Heart left ventricle (tissue), 16 donors: ENCODE measurements at regions not wholly inside any gene's neighbourhood (a gene's known extent, or its start where the extent isn't known, plus 50 kb on each side); places are given as distances from the start of the nearest gene placed in this dataset.
"Not testable (repeated sequence)": the region's sequence is repeated elsewhere in the genome, so short reads cannot be mapped to it uniquely, and the experiment has no call there.

Experiments
- ATAC-seq, 4 donors: fragments of 200-7000 bp; cut with Tn5 transposase; one replicate each; pipeline ENCODE4 v1.9.1; 2020 to 2022; ENCODE audit warnings: moderate library complexity in 4 of 4, mild to moderate bottlenecking in 3 of 4, moderate number of reproducible peaks in 1 of 4
- DNase-seq, 5 donors: peaks; one replicate each; pipeline ENCODE4 v3.0.0-alpha.2; 2020
- H3K27ac ChIP-seq, 12 donors: fragments of 200-600 bp; sonication (generic) in 4 of 12; one replicate each; pipeline versions ENCODE4 v1.5.0 to v1.8.0; 2016 to 2022; ENCODE audit warnings: mild to moderate bottlenecking in 2 of 12
- H3K27me3 ChIP-seq, 9 donors: fragments of 200-600 bp; sonication (generic) in 2 of 9; one replicate each; pipeline versions ENCODE4 v1.5.1 to v1.8.0; 2016 to 2022; ENCODE audit warnings: mild to moderate bottlenecking in 3 of 9
- H3K36me3 ChIP-seq, 9 donors: fragments of 200-600 bp; sonication (generic) in 2 of 9; one replicate each; pipeline versions ENCODE4 v1.5.0 to v1.8.0; 2018 to 2022; ENCODE audit warnings: mild to moderate bottlenecking in 2 of 9
- H3K4me1 ChIP-seq, 12 donors: fragments of 200-600 bp; sonication (generic) in 4 of 12; one replicate each; pipeline versions ENCODE4 v1.5.0 to v1.8.0; 2016 to 2022; ENCODE audit warnings: mild to moderate bottlenecking in 3 of 12
- H3K4me3 ChIP-seq, 12 donors: fragments of 200-600 bp; sonication (generic) in 4 of 12; one replicate each; pipeline versions ENCODE4 v1.5.0 to v1.8.0; 2017 to 2022; ENCODE audit warnings: mild to moderate bottlenecking in 9 of 12, moderate library complexity in 4 of 12
- H3K9me3 ChIP-seq, 12 donors: fragments of 200-600 bp; sonication (generic) in 4 of 12; one replicate each; pipeline versions ENCODE4 v1.5.0 to v1.8.0; 2016 to 2022; ENCODE audit warnings: mild to moderate bottlenecking in 1 of 12
- POLR2A ChIP-seq, 2 donors: fragments of 450-650 bp; IDR thresholded peaks; one replicate each; pipeline ENCODE4 v1.6.1; 2017; ENCODE audit warnings: antibody characterized with exemption in 2 of 2, mild to moderate bottlenecking in 2 of 2, moderate library complexity in 2 of 2
- WGBS, 4 donors: extraction: QIAGEN DNeasy Blood & Tissue Kit in 2 of 4; methylation state at CpG; one replicate each; pipeline versions ENCODE4 v1.1.5 to v1.1.7; 2013 to 2018; 5-methylcytosine and 5-hydroxymethylcytosine counted together
- intact Hi-C, 10 donors: fragments of 100-400 bp; cut with DNase I; formaldehyde crosslinking; loops; one replicate each; pipeline versions ENCODE4 v1.11.1 to v1.14.2; 2022
- TF ChIP-seq, protein P1 (sequence below), 12 donors: fragments of 200-600 bp; sonication (generic) in 4 of 12; IDR thresholded peaks; one replicate each; pipeline versions ENCODE4 v1.5.0 to v1.8.0; 2018 to 2022; ENCODE audit warnings: antibody characterized with exemption in 12 of 12, mild to moderate bottlenecking in 5 of 12
- donor health status: ischemic (EF 13 %, LVEDD 7.1; RV severe dilation, severe dysfunction).
- donor health status: healthy with polysubstance abuse.
- donor health status: DM: no; HTN: yes; CAD: no.
- donor health status: DM: no; HTN: no; CAD: no.
- donor health status: ischemic (EF 25% LVEDD 6.9; RV normal size, moderate dysfunction).
- donor health status: ischemic (EF 25% LVEDD 5.7; RV mildly dilated, moderate dysfunction).
- donor health status: healthy.
- donor health status: DM: yes; HTN: yes; CAD: no.
- donor health status: ischemic (EF 35%, LVEDD 5.7; RV mildly dilated, moderate dysfunction).
- donor health status: nonischemic (EF 11% LVEDD 7.7; RV severe dilation, severe dysfunction).
- donor health status: DM: yes; HTN: yes; CAD: no.
- donor health status: PGD.
- donor health status: ischemic (EF 29% LVEDD 5.4; RV normal size, mild dysfunction).
- donor health status: nonischemic (EF 23%, LVEDD 6.1; RV moderate dilation, normal function).

DNA sequence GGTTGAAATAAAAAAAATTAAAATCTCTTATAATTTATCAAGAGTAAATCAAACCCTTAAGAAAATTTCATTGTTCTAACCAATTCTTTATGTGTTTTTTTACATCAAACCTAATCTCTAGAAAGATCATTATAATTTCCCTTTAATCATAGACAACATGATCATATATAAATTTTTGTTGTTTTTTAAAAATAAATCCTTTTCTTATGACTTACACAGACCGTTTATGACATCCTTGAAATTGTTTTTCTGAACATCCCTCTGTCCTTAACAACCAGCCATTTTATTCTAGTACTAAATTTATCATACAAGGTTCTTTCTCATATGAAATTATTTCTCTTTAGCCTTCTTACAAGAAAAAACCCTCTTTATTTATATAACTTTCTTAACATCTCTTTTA lies 62.7 kb upstream of the GABRE start:
- Histone ChIP-seq H3K27ac (no peak overlapping the region), H3K9me3 (peaks cover 0 to 21% (median 0%) of the 10 kb centered on the region in 12 donors), H3K36me3 (no peaks in the 10 kb centered on the region), H3K27me3 (no peaks in the 10 kb centered on the region), H3K4me1 (no peaks in the 10 kb centered on the region), H3K4me3 (no peak overlapping the region)
- 36 to 65% (median 55%) methylated on average over 1 of the region's 1 CpG for WGBS, 4 donors
- no peak for TF ChIP-seq POLR2A (IDR thresholded peaks at IDR 0.05)
- TF ChIP-seq, protein P1, sequence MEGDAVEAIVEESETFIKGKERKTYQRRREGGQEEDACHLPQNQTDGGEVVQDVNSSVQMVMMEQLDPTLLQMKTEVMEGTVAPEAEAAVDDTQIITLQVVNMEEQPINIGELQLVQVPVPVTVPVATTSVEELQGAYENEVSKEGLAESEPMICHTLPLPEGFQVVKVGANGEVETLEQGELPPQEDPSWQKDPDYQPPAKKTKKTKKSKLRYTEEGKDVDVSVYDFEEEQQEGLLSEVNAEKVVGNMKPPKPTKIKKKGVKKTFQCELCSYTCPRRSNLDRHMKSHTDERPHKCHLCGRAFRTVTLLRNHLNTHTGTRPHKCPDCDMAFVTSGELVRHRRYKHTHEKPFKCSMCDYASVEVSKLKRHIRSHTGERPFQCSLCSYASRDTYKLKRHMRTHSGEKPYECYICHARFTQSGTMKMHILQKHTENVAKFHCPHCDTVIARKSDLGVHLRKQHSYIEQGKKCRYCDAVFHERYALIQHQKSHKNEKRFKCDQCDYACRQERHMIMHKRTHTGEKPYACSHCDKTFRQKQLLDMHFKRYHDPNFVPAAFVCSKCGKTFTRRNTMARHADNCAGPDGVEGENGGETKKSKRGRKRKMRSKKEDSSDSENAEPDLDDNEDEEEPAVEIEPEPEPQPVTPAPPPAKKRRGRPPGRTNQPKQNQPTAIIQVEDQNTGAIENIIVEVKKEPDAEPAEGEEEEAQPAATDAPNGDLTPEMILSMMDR (IDR thresholded peaks at IDR 0.05), result no peak
- intact Hi-C loops, result no loop called here
- ATAC-seq (no peak), DNase-seq (no peak)

DNA sequence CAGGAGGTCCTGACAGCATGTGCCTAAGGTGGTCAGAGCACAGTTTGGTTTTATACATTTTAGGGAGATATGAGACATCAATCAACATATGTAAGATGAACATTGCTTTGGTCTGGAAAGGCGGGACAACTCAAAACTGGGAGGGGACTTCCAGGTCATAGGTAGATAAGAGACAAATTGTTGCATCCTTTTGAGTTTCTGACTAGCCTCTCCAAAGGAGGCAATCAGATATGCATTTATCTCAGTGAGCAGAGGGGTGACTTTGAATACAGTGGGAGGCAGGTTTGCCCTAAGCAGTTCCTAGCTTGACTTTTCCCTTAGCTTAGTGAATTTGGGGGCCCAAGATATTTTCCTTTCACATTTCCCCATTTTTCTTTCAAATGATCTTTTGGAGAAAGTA lies 56.9 kb upstream of the GABRE start:
- H3K36me3 ChIP-seq, H3K4me1 ChIP-seq, H3K27ac ChIP-seq, H3K4me3 ChIP-seq, intact Hi-C loops, H3K9me3 ChIP-seq, ATAC-seq, DNase-seq, H3K27me3 ChIP-seq: not testable (repeated sequence)
- WGBS, 4 donors, result 53 to 70% (median 63%) methylated on average over 1 of the region's 1 CpG

DNA sequence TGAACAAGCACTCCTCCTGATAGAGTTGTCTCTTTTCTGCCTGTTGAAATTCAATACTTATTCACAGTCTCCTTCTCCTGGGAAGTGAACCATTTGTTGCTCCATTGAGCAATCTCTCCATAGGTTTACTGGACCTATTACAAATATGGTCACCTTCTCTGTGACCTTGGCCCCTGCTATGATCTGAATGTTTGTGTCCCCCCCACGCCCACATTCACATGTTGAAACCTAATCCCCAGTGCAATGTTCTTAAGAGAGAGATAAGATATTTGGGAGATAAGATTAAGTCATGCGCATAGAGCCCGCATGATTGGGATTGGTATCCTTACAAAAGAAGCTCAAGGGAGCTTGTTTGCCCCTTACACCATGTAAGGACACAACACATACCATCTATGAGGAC lies 54.1 kb upstream of the GABRE start:
- 71 to 86% (median 80%) methylated on average over 3 of the region's 3 CpGs for WGBS, 4 donors
- Histone ChIP-seq H3K9me3 (no peaks in the 10 kb centered on the region), H3K36me3 (no peaks in the 10 kb centered on the region), H3K27me3 (no peaks in the 10 kb centered on the region), H3K4me3 (no peak overlapping the region), H3K27ac (no peak overlapping the region), H3K4me1 (no peaks in the 10 kb centered on the region)
- no peak for TF ChIP-seq POLR2A (IDR thresholded peaks at IDR 0.05)
- TF ChIP-seq, protein P1 (IDR thresholded peaks at IDR 0.05), result no peak
- DNase-seq, result no peak
- no peak for ATAC-seq
- intact Hi-C loops, result no loop called here

DNA sequence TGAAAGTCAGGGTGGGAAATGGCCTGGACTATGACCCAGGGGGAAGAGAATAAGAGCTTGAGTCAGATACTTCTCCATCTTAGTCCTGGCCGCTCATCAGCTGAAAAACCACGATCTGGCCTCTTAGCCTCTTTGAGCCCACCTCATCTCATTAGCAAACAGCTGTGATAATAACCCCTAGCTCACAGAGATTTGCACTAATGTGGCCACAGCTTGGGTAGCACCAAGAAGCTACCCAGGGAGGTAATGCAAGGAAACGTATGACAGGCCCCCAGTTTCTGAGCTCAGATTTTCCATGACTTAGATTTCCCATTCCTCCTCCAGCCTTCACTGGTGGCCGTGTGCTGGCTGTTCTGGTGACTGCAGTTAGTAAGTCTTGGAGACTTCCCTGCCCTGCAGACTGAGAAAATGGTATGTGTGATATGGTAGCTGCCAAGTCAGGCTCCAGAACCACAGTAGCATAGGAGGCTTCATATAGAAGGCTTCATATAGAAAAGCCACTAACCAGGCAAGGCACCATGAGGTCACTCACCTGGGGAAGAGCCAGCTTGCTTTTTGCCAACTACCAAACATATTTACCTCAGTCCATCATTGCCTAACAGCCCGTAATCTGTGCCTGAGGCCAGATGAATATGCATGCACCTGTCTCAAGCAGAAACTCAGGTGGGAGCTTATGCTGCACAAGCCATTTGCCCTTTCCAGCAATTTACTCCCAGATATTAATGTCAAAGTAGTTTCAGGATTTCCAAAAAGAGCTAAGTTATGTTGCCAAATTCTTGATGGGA lies 51.4 kb upstream of the GABRE start:
- H3K4me3 ChIP-seq, result no peak overlapping the region
- no peak overlapping the region for H3K27ac ChIP-seq
- no peak for ATAC-seq
- no peaks in the 10 kb centered on the region for H3K27me3 ChIP-seq
- H3K36me3 ChIP-seq, result no peaks in the 10 kb centered on the region
- TF ChIP-seq, protein P1 (IDR thresholded peaks at IDR 0.05), result no peak
- no peak for TF ChIP-seq POLR2A (IDR thresholded peaks at IDR 0.05)
- 51 to 82% (median 70%) methylated on average over 4 to 5 of the region's 5 CpGs for WGBS, 4 donors
- no peaks in the 10 kb centered on the region for H3K4me1 ChIP-seq
- DNase-seq, result no peak
- intact Hi-C loops, result no loop called here
- H3K9me3 ChIP-seq, result peaks cover 0 to 3% (median 0%) of the 10 kb centered on the region in 12 donors

DNA sequence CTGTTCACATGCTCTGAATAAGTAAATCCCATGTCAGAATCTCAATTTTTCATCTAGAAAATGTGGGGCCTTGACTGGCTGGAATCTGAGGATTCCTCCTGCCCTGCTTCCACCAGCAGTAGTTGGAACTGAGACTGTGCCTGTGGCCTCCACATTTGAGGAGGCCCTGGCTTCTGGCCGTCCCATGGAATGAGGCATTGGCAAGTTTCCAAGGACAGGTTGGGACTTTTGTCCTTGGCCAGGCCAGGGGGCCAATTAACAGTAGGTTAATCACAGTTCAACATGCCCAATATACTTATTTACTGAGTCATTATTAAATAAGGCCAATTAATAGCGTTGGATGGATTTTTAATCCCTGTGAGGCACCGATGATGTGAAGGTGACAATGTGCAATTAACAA lies 50.2 kb upstream of the GABRE start:
- Histone ChIP-seq H3K27ac (no peak overlapping the region), H3K4me1 (no peaks in the 10 kb centered on the region), H3K9me3 (peaks cover 0 to 3% (median 0%) of the 10 kb centered on the region in 12 donors), H3K36me3 (no peaks in the 10 kb centered on the region), H3K27me3 (no peaks in the 10 kb centered on the region), H3K4me3 (no peak overlapping the region)
- WGBS, 4 donors, result 50 to 77% (median 60%) methylated on average over 3 of the region's 3 CpGs
- intact Hi-C loops, result no loop called here
- ATAC-seq (no peak), DNase-seq (no peak)
- TF ChIP-seq POLR2A (IDR thresholded peaks at IDR 0.05), result no peak
